Stimulated activated naive B cell treated with anti-CD40 and anti-IgM and Interleukin-4, amounts not matched to agents 10 μg/mL and 1 μg/mL and 100 μg/mL, for 72 hours (primary cell): ENCODE measurements at regions not wholly inside any gene's neighbourhood (a gene's known extent, or its start where the extent isn't known, plus 50 kb on each side); places are given as distances from the start of the nearest gene placed in this dataset.

ENCODE experiments used
- ATAC-seq, 2 donors: fragments of 150-1000 bp; cut with Tn5 transposase; replicated peaks; 2 replicates each; pipeline ENCODE4 v1.10.0; 2021; ENCODE audit warnings: moderate library complexity in 1 of 2
- DNase-seq: peaks from one replicate; pipeline ENCODE4 v3.0.0; 2021
- H3K27ac Mint-ChIP-seq: one replicate; pipeline ENCODE4 v1.8.0; 2022; ENCODE audit warnings: mild to moderate bottlenecking, mixed read lengths
- H3K27me3 Mint-ChIP-seq, 2 donors: one replicate each; pipeline ENCODE4 v1.8.0; 2022; ENCODE audit warnings: mixed read lengths in 2 of 2
- H3K36me3 Mint-ChIP-seq, 2 donors: one replicate each; pipeline ENCODE4 v1.8.0; 2022; ENCODE audit warnings: mixed read lengths in 2 of 2, mild to moderate bottlenecking in 1 of 2
- H3K4me1 Mint-ChIP-seq, 2 donors: one replicate each; pipeline ENCODE4 v1.8.0; 2022; ENCODE audit warnings: mixed read lengths in 2 of 2, mild to moderate bottlenecking in 1 of 2
- H3K4me3 Mint-ChIP-seq, 2 donors: one replicate each; pipeline ENCODE4 v1.8.0; 2022; ENCODE audit warnings: mild to moderate bottlenecking in 2 of 2, mixed read lengths in 2 of 2, moderate library complexity in 1 of 2
- H3K9me3 Mint-ChIP-seq, 2 donors: one replicate each; pipeline ENCODE4 v1.8.0; 2022; ENCODE audit warnings: mixed read lengths in 2 of 2, mild to moderate bottlenecking in 1 of 2

GRCh38 chr11:116610190-116610589 is 162.6 kb downstream of the BUD13 start:
- H3K9me3 Mint-ChIP-seq = peaks cover 1 to 6% of the 10 kb centered on the region in 2 donors
- no peaks in the 10 kb centered on the region for H3K36me3 Mint-ChIP-seq
- no peak for ATAC-seq
- H3K27ac Mint-ChIP-seq = no peak overlapping the region
- DNase-seq = no peak
- peaks cover 4 to 19% of the 10 kb centered on the region in 2 donors for H3K27me3 Mint-ChIP-seq
- no peaks in the 10 kb centered on the region for H3K4me1 Mint-ChIP-seq
- no peak overlapping the region for H3K4me3 Mint-ChIP-seq

GRCh38 chr11:116607027-116607426 is 165.8 kb downstream of the BUD13 start:
- no peak overlapping the region for H3K4me3 Mint-ChIP-seq
- H3K27ac Mint-ChIP-seq = no peak overlapping the region
- ATAC-seq = no peak
- DNase-seq = no peak
- H3K36me3 Mint-ChIP-seq = no peaks in the 10 kb centered on the region
- peaks cover 0 to 6% of the 10 kb centered on the region in 2 donors for H3K9me3 Mint-ChIP-seq
- H3K27me3 Mint-ChIP-seq = peaks cover 0 to 22% of the 10 kb centered on the region in 2 donors
- H3K4me1 Mint-ChIP-seq = no peaks in the 10 kb centered on the region

- no peak overlapping the region for H3K4me3 Mint-ChIP-seq
- H3K36me3 Mint-ChIP-seq = no peaks in the 10 kb centered on the region
- DNase-seq = no peak
- H3K4me1 Mint-ChIP-seq = no peaks in the 10 kb centered on the region
- peak; percentile 41 to 51 for ATAC-seq
- H3K27ac Mint-ChIP-seq = no peak overlapping the region
- H3K27me3 Mint-ChIP-seq = peaks cover 0 to 18% of the 10 kb centered on the region in 2 donors
- peaks cover 0 to 2% of the 10 kb centered on the region in 2 donors for H3K9me3 Mint-ChIP-seq
Observed at GRCh38 chr11:116605543-116606459, 167.0 kb downstream of the BUD13 start.

DNA sequence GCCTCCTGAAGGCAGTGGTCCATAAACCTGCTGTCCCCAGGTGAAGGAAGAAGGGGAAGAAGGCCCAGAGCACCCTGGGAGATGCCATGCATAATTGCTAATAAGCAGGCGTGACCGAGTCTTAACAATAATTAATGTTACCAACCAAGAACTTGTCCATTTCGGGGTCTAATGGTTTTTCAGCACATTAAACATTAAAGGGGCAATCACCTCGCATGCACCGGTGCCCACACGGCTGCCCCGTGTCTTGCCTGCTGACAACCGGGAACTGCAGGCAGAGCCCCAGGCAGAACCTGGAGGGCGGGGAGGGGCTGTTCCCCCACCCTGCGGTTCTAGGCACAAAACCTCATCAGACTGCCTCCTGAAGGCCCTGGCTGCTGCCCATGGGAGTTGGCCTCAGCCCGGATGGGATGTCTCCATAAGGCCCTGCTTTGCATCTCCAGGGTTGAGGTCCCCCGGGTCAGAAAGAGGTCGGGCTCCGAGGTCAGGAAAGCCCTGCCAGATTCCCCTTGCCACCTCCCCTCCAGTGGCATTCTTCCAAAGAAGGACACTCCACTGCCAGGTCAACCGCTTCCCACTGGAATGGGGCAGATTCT is 169.0 kb downstream of the BUD13 start:
- no peak overlapping the region for H3K27ac Mint-ChIP-seq
- H3K4me3 Mint-ChIP-seq = no peak overlapping the region
- ATAC-seq = no peak
- H3K36me3 Mint-ChIP-seq = no peaks in the 10 kb centered on the region
- H3K9me3 Mint-ChIP-seq = no peaks in the 10 kb centered on the region
- H3K4me1 Mint-ChIP-seq = no peaks in the 10 kb centered on the region
- H3K27me3 Mint-ChIP-seq = peaks cover 8 to 26% of the 10 kb centered on the region in 2 donors
- no peak for DNase-seq

GRCh38 chr11:116602637-116602942 is 170.2 kb downstream of the BUD13 start:
- Mint-ChIP-seq H3K4me3 (no peak overlapping the region), H3K27me3 (peaks cover 10 to 21% of the 10 kb centered on the region in 2 donors), H3K36me3 (no peaks in the 10 kb centered on the region), H3K9me3 (no peaks in the 10 kb centered on the region), H3K27ac (no peak overlapping the region), H3K4me1 (no peaks in the 10 kb centered on the region)
- DNase-seq (no peak), ATAC-seq (no peak)

- Mint-ChIP-seq H3K27me3 (peaks cover 10 to 21% of the 10 kb centered on the region in 2 donors), H3K36me3 (no peaks in the 10 kb centered on the region)
- no peak for ATAC-seq
Observed at GRCh38 chr11:116601814-116602636, 170.8 kb downstream of the BUD13 start.

DNA sequence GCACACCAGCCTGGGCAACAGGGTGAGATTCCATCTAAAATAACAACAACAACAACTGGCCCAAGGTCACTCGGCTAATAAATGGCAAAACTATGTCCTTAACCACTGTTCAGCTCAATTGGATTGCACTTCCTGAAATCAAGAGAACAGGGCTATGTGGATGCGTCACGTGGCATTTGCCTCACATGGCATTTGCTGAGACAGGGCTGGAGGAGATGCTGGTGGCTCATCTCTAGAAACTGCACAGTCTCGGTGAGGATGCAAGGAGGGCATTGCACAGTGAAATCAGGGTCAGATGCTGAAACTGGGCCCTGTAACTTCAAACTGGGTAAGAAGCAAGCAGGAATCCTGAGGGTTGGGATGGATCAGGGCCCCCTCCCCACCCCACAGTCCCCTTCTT is 171.9 kb downstream of the BUD13 start:
- H3K36me3 Mint-ChIP-seq = no peaks in the 10 kb centered on the region
- peaks cover 15 to 17% of the 10 kb centered on the region in 2 donors for H3K27me3 Mint-ChIP-seq
- no peak overlapping the region for H3K27ac Mint-ChIP-seq
- DNase-seq (no peak), ATAC-seq (no peak)
- H3K4me3 Mint-ChIP-seq = no peak overlapping the region
- no peaks in the 10 kb centered on the region for H3K4me1 Mint-ChIP-seq
- no peaks in the 10 kb centered on the region for H3K9me3 Mint-ChIP-seq

More at GRCh38 chr11:116601814-116602636, 170.8 kb downstream of the BUD13 start:
- no peak for DNase-seq
- H3K27ac Mint-ChIP-seq = no peak overlapping the region
- no peak overlapping the region for H3K4me3 Mint-ChIP-seq
- H3K9me3 Mint-ChIP-seq = no peaks in the 10 kb centered on the region
- no peaks in the 10 kb centered on the region for H3K4me1 Mint-ChIP-seq

GRCh38 chr11:116598556-116598955 is 174.2 kb downstream of the BUD13 start:
- no peak overlapping the region for H3K4me3 Mint-ChIP-seq
- no peaks in the 10 kb centered on the region for H3K9me3 Mint-ChIP-seq
- H3K27ac Mint-ChIP-seq = no peak overlapping the region
- DNase-seq = no peak
- H3K36me3 Mint-ChIP-seq = no peaks in the 10 kb centered on the region
- peaks cover 17% of the 10 kb centered on the region in 2 donors for H3K27me3 Mint-ChIP-seq
- H3K4me1 Mint-ChIP-seq = no peaks in the 10 kb centered on the region
- ATAC-seq = no peak

DNA sequence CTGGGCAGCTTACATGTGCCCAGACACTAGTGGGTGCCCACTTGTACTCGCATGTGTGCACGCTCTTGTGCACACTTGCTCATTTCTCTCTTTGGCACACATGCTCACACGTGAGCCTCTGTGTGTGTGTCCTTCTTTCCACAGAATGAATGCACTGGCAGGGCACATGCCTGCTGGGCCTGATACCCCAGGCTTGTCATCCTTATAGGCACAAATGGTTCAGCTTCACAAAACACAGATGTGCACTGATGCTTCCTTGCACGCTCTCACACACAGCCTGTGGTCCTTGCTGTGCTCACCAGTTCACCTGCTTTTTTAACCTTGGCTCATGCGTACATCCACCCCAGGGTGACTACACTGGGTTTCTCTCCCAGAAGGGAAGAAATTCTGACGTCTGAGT is 174.8 kb downstream of the BUD13 start:
- no peak for DNase-seq
- Mint-ChIP-seq H3K27ac (no peak overlapping the region), H3K4me1 (no peaks in the 10 kb centered on the region), H3K4me3 (no peak overlapping the region), H3K9me3 (no peaks in the 10 kb centered on the region), H3K36me3 (no peaks in the 10 kb centered on the region), H3K27me3 (peaks cover 17% of the 10 kb centered on the region in 2 donors)
- ATAC-seq = peak in 1 of 2 donors; percentile 12

DNA sequence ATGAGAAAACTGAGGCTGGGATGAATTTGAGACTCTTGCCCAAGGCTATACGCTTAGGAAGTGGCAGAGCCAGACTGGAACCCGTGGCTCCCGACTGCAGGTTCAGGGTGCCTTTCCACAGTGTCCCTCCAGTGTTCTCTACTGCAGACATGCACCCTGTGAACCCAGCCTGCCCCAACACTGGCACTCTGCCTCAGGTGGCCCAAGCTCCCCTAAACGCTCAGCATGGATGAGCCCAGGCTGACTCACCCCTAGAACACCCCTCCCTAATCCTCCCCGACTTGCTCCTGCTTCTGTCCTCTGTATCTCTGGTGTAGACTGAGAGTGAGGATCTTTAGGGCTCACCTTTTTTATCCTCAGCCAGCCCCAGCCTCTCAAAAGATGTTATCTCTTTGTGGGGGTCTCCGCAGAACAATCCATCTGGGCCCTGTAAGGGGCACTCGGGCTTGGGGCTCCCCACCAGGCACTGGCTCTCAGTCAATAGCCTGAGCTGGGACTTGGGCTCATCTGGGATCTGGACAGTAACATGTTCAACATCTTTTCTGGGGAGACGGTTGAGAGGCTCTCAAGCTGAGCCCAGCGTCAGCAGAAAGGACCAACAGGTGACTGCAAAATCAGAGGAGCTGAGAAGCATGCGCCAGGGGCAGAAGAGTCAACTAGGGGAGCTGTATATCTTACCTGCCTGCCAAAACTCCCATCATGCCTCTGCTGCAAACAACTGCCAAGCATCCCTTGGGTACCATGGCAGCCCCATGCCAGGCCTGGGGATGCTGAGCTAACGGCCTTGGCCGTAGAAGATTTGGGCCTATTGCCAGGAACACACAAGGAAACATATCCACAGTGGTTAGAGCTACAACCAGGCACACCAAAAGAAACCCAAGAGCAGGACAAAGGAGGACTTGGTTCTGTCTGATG is 176.2 kb downstream of the BUD13 start:
- no peaks in the 10 kb centered on the region for H3K4me1 Mint-ChIP-seq
- H3K4me3 Mint-ChIP-seq = no peak overlapping the region
- ATAC-seq = no peak
- no peak overlapping the region for H3K27ac Mint-ChIP-seq
- peaks cover 20 to 25% of the 10 kb centered on the region in 2 donors for H3K27me3 Mint-ChIP-seq
- H3K9me3 Mint-ChIP-seq = no peaks in the 10 kb centered on the region
- no peak for DNase-seq
- no peaks in the 10 kb centered on the region for H3K36me3 Mint-ChIP-seq

GRCh38 chr11:116595305-116595880 is 177.4 kb downstream of the BUD13 start:
- Mint-ChIP-seq H3K27me3 (peaks cover 19 to 25% of the 10 kb centered on the region in 2 donors), H3K36me3 (no peaks in the 10 kb centered on the region), H3K4me3 (no peak overlapping the region), H3K9me3 (no peaks in the 10 kb centered on the region), H3K27ac (no peak overlapping the region), H3K4me1 (no peaks in the 10 kb centered on the region)
- ATAC-seq (no peak), DNase-seq (no peak)

DNA sequence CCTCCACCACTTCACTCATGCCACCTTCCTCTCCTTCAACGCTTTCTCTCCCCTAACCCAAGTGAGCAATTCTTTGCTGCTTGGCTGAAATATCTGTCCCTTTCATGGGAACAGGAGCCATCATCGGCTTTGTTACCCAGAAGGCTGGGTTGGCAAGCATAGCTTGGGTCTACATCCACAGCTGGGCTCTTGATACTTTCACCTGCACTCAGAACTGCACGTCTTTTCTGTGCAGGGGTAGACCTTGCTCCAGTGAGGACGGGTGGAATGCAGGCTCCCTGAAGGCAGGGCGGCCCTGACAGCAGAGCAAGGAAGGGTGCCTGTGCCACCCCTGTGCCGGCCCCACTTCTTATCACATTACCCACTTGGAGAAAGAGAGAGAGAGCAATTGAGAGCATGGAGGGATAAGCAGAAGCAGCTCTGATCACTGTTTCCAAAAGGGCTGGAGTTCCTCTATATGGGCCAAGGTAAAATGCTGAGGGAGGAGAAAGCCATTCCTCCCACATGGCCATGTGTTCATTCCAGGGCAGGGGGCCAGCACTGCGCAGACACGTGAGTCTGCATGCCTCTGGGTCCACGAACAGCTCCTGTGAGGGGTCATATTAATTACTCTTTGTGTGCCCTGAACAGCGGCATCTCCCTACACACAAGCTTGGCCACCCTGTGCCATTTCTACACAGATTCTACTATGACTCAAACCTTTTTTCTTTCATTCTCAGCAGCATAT is 181.8 kb downstream of the BUD13 start:
- no peak for DNase-seq
- H3K4me3 Mint-ChIP-seq = no peak overlapping the region
- no peaks in the 10 kb centered on the region for H3K4me1 Mint-ChIP-seq
- peaks cover 9 to 10% of the 10 kb centered on the region in 2 donors for H3K9me3 Mint-ChIP-seq
- no peak for ATAC-seq
- no peak overlapping the region for H3K27ac Mint-ChIP-seq
- H3K27me3 Mint-ChIP-seq = peaks cover 8 to 11% of the 10 kb centered on the region in 2 donors
- no peaks in the 10 kb centered on the region for H3K36me3 Mint-ChIP-seq

DNA sequence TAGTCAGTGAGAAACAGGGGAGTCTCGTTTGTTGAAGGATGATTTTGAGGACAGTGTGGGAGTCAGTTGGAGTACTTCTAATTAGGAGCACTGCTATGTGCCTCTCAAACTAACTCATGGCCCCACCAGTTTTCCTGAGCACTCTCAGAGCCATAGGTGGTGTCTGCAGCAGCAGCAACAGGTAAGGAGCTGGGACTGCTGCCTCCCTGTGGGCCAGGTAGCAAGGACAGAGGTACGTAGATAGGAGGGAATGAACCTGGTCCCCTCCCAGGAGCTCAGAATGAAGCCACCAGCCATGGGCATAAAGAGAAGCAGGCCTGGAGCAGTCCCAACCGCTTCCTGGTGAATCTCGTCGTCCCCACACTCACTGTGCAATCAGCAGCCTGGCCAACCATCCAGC is 183.4 kb downstream of the BUD13 start:
- H3K9me3 Mint-ChIP-seq = peaks cover 9 to 10% of the 10 kb centered on the region in 2 donors
- H3K27me3 Mint-ChIP-seq = peaks cover 11 to 14% of the 10 kb centered on the region in 2 donors
- no peak overlapping the region for H3K4me3 Mint-ChIP-seq
- H3K4me1 Mint-ChIP-seq = no peaks in the 10 kb centered on the region
- no peaks in the 10 kb centered on the region for H3K36me3 Mint-ChIP-seq
- no peak overlapping the region for H3K27ac Mint-ChIP-seq
- ATAC-seq (no peak), DNase-seq (no peak)
